Neuronal stem cell (in vitro differentiated cells): ENCODE measurements at regions not wholly inside any gene's neighbourhood (a gene's known extent, or its start where the extent isn't known, plus 50 kb on each side); places are given as distances from the start of the nearest gene placed in this dataset.

Source experiments
- DNase-seq: peaks from one replicate; pipeline ENCODE4 v3.0.0-alpha.2; 2013; ENCODE audit warnings: low spot score
- H2AFZ ChIP-seq: one replicate; pipeline ENCODE4 v1.6.1; 2013; ENCODE audit warnings: mild to moderate bottlenecking, low read length, inconsistent platforms
- H2AK5ac ChIP-seq: 2 replicates; pipeline ENCODE4 v1.6.1; 2013; ENCODE audit warnings: low read depth, mild to moderate bottlenecking, inconsistent platforms, low read length, moderate library complexity, mixed read lengths
- H2BK120ac ChIP-seq: 2 replicates; pipeline ENCODE4 v1.6.1; 2013; ENCODE audit warnings: low read depth, mild to moderate bottlenecking, inconsistent platforms, low read length, moderate library complexity, mixed read lengths
- H2BK12ac ChIP-seq: one replicate; pipeline ENCODE4 v1.6.1; 2013; ENCODE audit warnings: low read length, inconsistent platforms
- H2BK15ac ChIP-seq: 2 replicates; pipeline ENCODE4 v1.6.1; 2013; ENCODE audit warnings: mild to moderate bottlenecking, low read length, inconsistent platforms, mixed read lengths
- H2BK5ac ChIP-seq: one replicate; pipeline ENCODE4 v1.6.1; 2013; ENCODE audit warnings: inconsistent platforms, mild to moderate bottlenecking, low read length, moderate library complexity
- H3K14ac ChIP-seq: one replicate; pipeline ENCODE4 v1.6.1; 2013; ENCODE audit warnings: low read length, inconsistent platforms
- H3K18ac ChIP-seq: 2 replicates; pipeline ENCODE4 v1.6.1; 2013; ENCODE audit warnings: low read length, inconsistent platforms
- H3K23ac ChIP-seq: 2 replicates; pipeline ENCODE4 v1.6.1; 2013; ENCODE audit warnings: low read depth, mild to moderate bottlenecking, mixed read lengths, low read length, inconsistent platforms; ENCODE audit not compliant: poor library complexity
- H3K27ac ChIP-seq: replicated peaks from 3 replicates; pipeline ENCODE4 v1.5.1; 2013; ENCODE audit warnings: low read length, inconsistent platforms
- H3K27me3 ChIP-seq, 3 experiments: 2 replicates each; pipeline ENCODE4 v1.6.1; 2013; ENCODE audit warnings: low read length in 3 of 3, mild to moderate bottlenecking in 2 of 3, inconsistent platforms in 1 of 3, low read depth in 1 of 3, mixed read lengths in 1 of 3, moderate library complexity in 1 of 3; ENCODE audit not compliant: control insufficient read depth in 3 of 3, insufficient read depth in 3 of 3
- H3K36me3 ChIP-seq, 2 donors: replicated peaks in 1 of 2; 2 replicates each; pipeline ENCODE4 v1.6.1; 2013; ENCODE audit warnings: low read length in 2 of 2; ENCODE audit not compliant: control insufficient read depth in 2 of 2, insufficient read depth in 2 of 2
- H3K4ac ChIP-seq: 2 replicates; pipeline ENCODE4 v1.6.1; 2013; ENCODE audit warnings: inconsistent platforms, mild to moderate bottlenecking, low read length, moderate library complexity
- H3K4me1 ChIP-seq, 2 donors: 1 replicate in 1 of 2; 2 replicates in 1 of 2; pipeline ENCODE4 v1.6.1; 2013; ENCODE audit warnings: low read length in 2 of 2, low read depth in 1 of 2; ENCODE audit not compliant: control insufficient read depth in 2 of 2, insufficient read depth in 1 of 2
- H3K4me2 ChIP-seq: one replicate; pipeline ENCODE4 v1.6.1; 2013; ENCODE audit warnings: mild to moderate bottlenecking, low read length, inconsistent platforms; ENCODE audit not compliant: insufficient read depth, poor library complexity, severe bottlenecking
- H3K4me3 ChIP-seq, 2 donors: 2 replicates each; pipeline ENCODE4 v1.5.1; 2013; ENCODE audit warnings: low read length in 2 of 2, mild to moderate bottlenecking in 2 of 2, inconsistent platforms in 1 of 2, moderate library complexity in 1 of 2
- H3K79me1 ChIP-seq: one replicate; pipeline ENCODE4 v1.6.1; 2013; ENCODE audit warnings: low read depth, mild to moderate bottlenecking, inconsistent platforms, low read length, moderate library complexity
- H3K9ac ChIP-seq: one replicate; pipeline ENCODE4 v1.6.1; 2013; ENCODE audit warnings: mild to moderate bottlenecking, low read depth, low read length, inconsistent platforms; ENCODE audit not compliant: poor library complexity
- H3K9me3 ChIP-seq, 2 donors: replicated peaks in 1 of 2; 2 replicates each; pipeline versions ENCODE3 to v1.6.1; 2013; ENCODE audit warnings: low read length in 2 of 2, mild to moderate bottlenecking in 2 of 2, inconsistent platforms in 1 of 2, low read depth in 1 of 2, mixed read lengths in 1 of 2, moderate library complexity in 1 of 2; ENCODE audit not compliant: control insufficient read depth in 2 of 2, insufficient read depth in 1 of 2
- H4K8ac ChIP-seq: one replicate; pipeline ENCODE4 v1.6.1; 2013; ENCODE audit warnings: low read depth, mild to moderate bottlenecking, inconsistent platforms, low read length, moderate library complexity
- H4K91ac ChIP-seq: one replicate; pipeline ENCODE4 v1.6.1; 2013; ENCODE audit warnings: low read length, low read depth, mild to moderate bottlenecking, inconsistent platforms; ENCODE audit not compliant: poor library complexity
- WGBS, 2 donors: extraction: QIAGEN DNeasy Blood & Tissue Kit; methylation state at CpG; one replicate each; pipeline ENCODE4 v1.1.7; 2013; ENCODE audit warnings: missing lambda C conversion rate in 2 of 2, mixed read lengths in 1 of 2; ENCODE audit not compliant: insufficient read length in 2 of 2, insufficient replicate concordance in 1 of 2; ENCODE audit errors: extremely low coverage in 2 of 2; 5-methylcytosine and 5-hydroxymethylcytosine counted together

GRCh38 chr18:9032519-9032918 is 70.0 kb upstream of the NDUFV2 start:
- H3K9me3 ChIP-seq, result peaks cover 0 to 2% of the 10 kb centered on the region in 2 donors
- no peak overlapping the region for H4K91ac ChIP-seq
- no peaks in the 10 kb centered on the region for H3K4me1 ChIP-seq
- H3K79me1 ChIP-seq, result no peaks in the 10 kb centered on the region
- H3K4me3 ChIP-seq, result no peak overlapping the region
- H3K4ac ChIP-seq, result no peak overlapping the region
- no peaks in the 10 kb centered on the region for H3K36me3 ChIP-seq
- no peak overlapping the region for H3K4me2 ChIP-seq
- peak overlapping the region; percentile 57 for H3K18ac ChIP-seq
- H4K8ac ChIP-seq, result no peak overlapping the region
- H3K27me3 ChIP-seq, result no peaks in the 10 kb centered on the region
- no peak overlapping the region for H2AFZ ChIP-seq
- no peak for DNase-seq
- no peak overlapping the region for H2BK12ac ChIP-seq
- no peak overlapping the region for H2BK5ac ChIP-seq
- H3K23ac ChIP-seq, result no peak overlapping the region
- H2BK15ac ChIP-seq, result no peak overlapping the region
- H3K14ac ChIP-seq, result no peak overlapping the region
- no peak overlapping the region for H3K9ac ChIP-seq
- H2AK5ac ChIP-seq, result no peak overlapping the region
- H3K27ac ChIP-seq, result no peak overlapping the region
- WGBS, 2 donors, result no CpG with 5 or more reads among the region's 7 CpGs
- no peak overlapping the region for H2BK120ac ChIP-seq

DNA sequence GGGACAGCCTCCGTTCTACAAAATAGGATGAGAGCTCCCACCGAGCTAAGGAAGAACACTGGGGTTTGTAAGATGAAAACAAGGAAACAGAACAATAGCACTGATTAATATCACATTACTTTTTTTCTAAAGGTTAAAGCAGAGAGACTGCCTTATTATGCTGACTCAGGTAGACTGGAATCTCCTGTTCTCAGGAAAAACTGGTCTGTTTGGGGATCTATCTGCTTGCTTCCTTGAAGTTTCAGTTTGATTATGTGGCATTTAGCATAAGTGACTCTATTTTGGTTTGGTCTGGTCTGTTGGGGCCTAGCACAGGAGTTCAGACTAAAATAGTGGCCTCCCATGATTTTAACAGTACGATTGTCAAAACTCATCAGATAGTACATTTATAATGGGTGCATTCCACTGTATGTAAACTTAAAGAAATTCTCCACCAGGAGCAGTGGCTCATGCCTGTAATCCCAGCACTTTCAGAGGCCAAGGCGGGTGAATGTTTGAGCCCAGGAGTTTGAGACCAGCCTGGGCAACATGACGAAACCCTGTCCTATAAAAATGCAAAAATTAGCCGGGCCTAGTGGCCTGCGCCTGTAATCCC is 64.1 kb upstream of the NDUFV2 start:
- H2AFZ ChIP-seq, result peak overlapping the region; percentile 75
- H3K4me1 ChIP-seq, result peaks cover 0 to 14% of the 10 kb centered on the region in 2 donors
- H2BK12ac ChIP-seq, result no peak overlapping the region
- no peak overlapping the region for H3K9ac ChIP-seq
- no peak overlapping the region for H3K23ac ChIP-seq
- H2BK5ac ChIP-seq, result no peak overlapping the region
- H3K4me2 ChIP-seq, result no peak overlapping the region
- no peak overlapping the region for H2BK120ac ChIP-seq
- no peaks in the 10 kb centered on the region for H3K9me3 ChIP-seq
- H3K79me1 ChIP-seq, result no peaks in the 10 kb centered on the region
- H3K4me3 ChIP-seq, result no peak overlapping the region
- H3K14ac ChIP-seq, result no peak overlapping the region
- H2AK5ac ChIP-seq, result no peak overlapping the region
- no peak overlapping the region for H3K4ac ChIP-seq
- no peaks in the 10 kb centered on the region for H3K36me3 ChIP-seq
- no peak overlapping the region for H2BK15ac ChIP-seq
- H3K18ac ChIP-seq, result no peak overlapping the region
- no CpG with 5 or more reads among the region's 7 CpGs for WGBS, 2 donors
- DNase-seq, result no peak
- no peaks in the 10 kb centered on the region for H3K27me3 ChIP-seq
- H4K91ac ChIP-seq, result no peak overlapping the region
- H3K27ac ChIP-seq, result no peak overlapping the region
- no peak overlapping the region for H4K8ac ChIP-seq

- Histone ChIP-seq H3K4me3 (no peak overlapping the region), H3K18ac (no peak overlapping the region), H3K27me3 (no peaks in the 10 kb centered on the region), H2BK15ac (no peak overlapping the region), H2AFZ (no peak overlapping the region), H2AK5ac (no peak overlapping the region), H3K79me1 (no peaks in the 10 kb centered on the region), H2BK5ac (no peak overlapping the region), H3K36me3 (no peaks in the 10 kb centered on the region), H2BK12ac (no peak overlapping the region), H3K9ac (no peak overlapping the region), H4K91ac (no peak overlapping the region), H2BK120ac (no peak overlapping the region), H3K4me2 (no peak overlapping the region), H3K4me1 (peaks cover 0 to 14% of the 10 kb centered on the region in 2 donors), H3K14ac (no peak overlapping the region), H3K23ac (no peak overlapping the region), H4K8ac (no peak overlapping the region), H3K9me3 (no peaks in the 10 kb centered on the region), H3K27ac (no peak overlapping the region), H3K4ac (no peak overlapping the region)
- no CpG with 5 or more reads among the region's 3 CpGs for WGBS, 2 donors
- no peak for DNase-seq
Measured at GRCh38 chr18:9039441-9040071, 62.9 kb upstream of the NDUFV2 start.

DNA sequence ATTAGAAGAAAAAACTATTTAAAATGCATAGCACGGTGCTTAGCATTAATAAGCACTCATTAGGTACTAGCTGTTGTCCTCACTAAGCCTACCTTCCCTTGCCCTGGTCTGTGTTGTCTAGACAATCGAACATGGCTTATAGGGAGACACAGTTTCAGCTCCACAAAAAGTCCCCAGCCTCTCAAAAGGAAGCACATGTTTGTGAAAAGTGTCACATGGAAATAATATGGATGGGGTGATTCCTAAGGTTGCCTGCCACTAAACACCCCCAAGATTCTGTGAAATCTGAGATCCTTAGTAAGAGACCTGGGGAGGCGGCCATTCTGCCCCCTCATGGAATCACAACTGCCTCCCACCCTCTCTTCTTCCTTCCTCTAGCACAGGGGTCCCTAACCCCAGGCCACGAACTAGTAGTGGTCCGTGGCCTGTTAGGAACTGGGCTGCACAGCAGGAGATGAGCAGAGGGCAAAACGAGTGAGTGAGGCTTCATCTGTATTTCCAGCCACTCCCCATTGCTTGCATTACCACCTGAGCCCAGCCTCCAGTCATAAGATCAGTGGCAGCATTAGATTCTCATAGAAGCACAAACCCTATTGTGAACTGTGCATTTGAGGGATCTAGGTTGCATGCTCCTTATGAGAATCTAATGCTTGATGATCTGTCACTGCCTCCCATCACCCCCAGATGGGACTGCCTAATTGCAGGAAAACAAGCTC is 59.6 kb upstream of the NDUFV2 start:
- Histone ChIP-seq H2BK12ac (no peak overlapping the region), H3K9ac (no peak overlapping the region), H3K9me3 (no peaks in the 10 kb centered on the region), H3K18ac (no peak overlapping the region), H2AFZ (no peak overlapping the region), H3K14ac (no peak overlapping the region), H3K27ac (no peak overlapping the region), H2BK15ac (no peak overlapping the region), H3K79me1 (no peaks in the 10 kb centered on the region), H3K27me3 (no peaks in the 10 kb centered on the region), H4K8ac (no peak overlapping the region), H4K91ac (no peak overlapping the region), H3K36me3 (no peaks in the 10 kb centered on the region), H3K4ac (no peak overlapping the region), H2BK5ac (no peak overlapping the region), H2AK5ac (no peak overlapping the region), H3K23ac (no peak overlapping the region), H3K4me2 (no peak overlapping the region), H3K4me1 (peaks cover 0 to 14% of the 10 kb centered on the region in 2 donors), H3K4me3 (no peak overlapping the region), H2BK120ac (no peak overlapping the region)
- DNase-seq, result no peak
- WGBS, 2 donors, result no CpG with 5 or more reads among the region's 6 CpGs
